GM12878 (cell line): ENCODE measurements at regions not wholly inside any gene's neighbourhood (a gene's known extent, or its start where the extent isn't known, plus 50 kb on each side); places are given as distances from the start of the nearest gene placed in this dataset.

Source experiments
- ATAC-seq: fragments of 200-7000 bp; cut with Tn5 transposase; 3 replicates; pipeline ENCODE4 v1.9.1; 2020; ENCODE audit warnings: mild to moderate bottlenecking, moderate library complexity
- BruUV-seq: library from RNA; stranded (reverse); fragments of 400-500 nt; replicated peaks from 2 replicates; lab custom pipeline; 2021; lab: Mats Ljungman, UMichigan
- CTCF ChIA-PET: fragments of 300-600 bp; sonication (Branson Sonifier 250); formaldehyde crosslinking; extraction: SDS; loops from one replicate; lab custom pipeline; 2021; ENCODE audit warnings: inconsistent platforms; lab: Yijun Ruan, JAX
- POLR2A ChIA-PET: fragments of 350-600 bp; formaldehyde crosslinking; extraction: SDS; loops from one replicate; lab custom pipeline; 2021; ENCODE audit warnings: inconsistent platforms; lab: Charles Lee
- RAD21 ChIA-PET: fragments of 300-600 bp; sonication (Branson Sonifier 250); formaldehyde crosslinking; loops from one replicate; lab custom pipeline; 2023; ENCODE audit warnings: antibody characterized with exemption; ENCODE audit not compliant: unreplicated experiment; lab: Charles Lee
- SMC1A ChIA-PET: fragments of 300-600 bp; sonication (Branson Sonifier 250); formaldehyde crosslinking; loops from one replicate; lab custom pipeline; 2023; ENCODE audit not compliant: unreplicated experiment, uncharacterized antibody; lab: Charles Lee
- DNase-seq: peaks from one replicate; pipeline ENCODE4 v3.0.0-alpha.2; 2011; ENCODE audit warnings: low read depth, low spot score
- FAIRE-seq: peaks from 3 replicates; lab custom pipeline; 2011; peaks lifted over from hg19 to GRCh38; lab: Jason Lieb, UNC
- H2AFZ ChIP-seq: 2 replicates; pipeline ENCODE4 v1.6.0; 2011; ENCODE audit warnings: low read depth, low read length, control low read depth; ENCODE audit not compliant: control insufficient read depth
- H3K27ac ChIP-seq: 2 replicates; pipeline ENCODE4 v1.5.1; 2011; ENCODE audit warnings: control low read depth; ENCODE audit not compliant: control insufficient read depth, insufficient read depth
- H3K27me3 ChIP-seq, 2 experiments: replicated peaks in 1 of 2; 2 replicates each; pipeline versions ENCODE4 v1.6.0 to v1.6.1; 2011; ENCODE audit warnings: low read length in 1 of 2; ENCODE audit not compliant: control insufficient read depth in 2 of 2, insufficient read depth in 2 of 2
- H3K36me3 ChIP-seq, 2 experiments: 2 replicates each; pipeline ENCODE4 v1.5.1; 2011; ENCODE audit warnings: low read length in 1 of 2; ENCODE audit not compliant: control insufficient read depth in 2 of 2, insufficient read depth in 2 of 2
- H3K4me1 ChIP-seq: 2 replicates; pipeline ENCODE4 v1.6.1; 2011; ENCODE audit warnings: mild to moderate bottlenecking, low read length, moderate library complexity, mixed read lengths; ENCODE audit not compliant: control insufficient read depth, insufficient read depth
- H3K4me2 ChIP-seq: 2 replicates; pipeline ENCODE4 v1.6.0; 2011; ENCODE audit warnings: control low read depth; ENCODE audit not compliant: control insufficient read depth, insufficient read depth
- H3K4me3 ChIP-seq: fragments of 200-600 bp; sonication (generic); 2 replicates; pipeline ENCODE4 v1.5.1; 2016
- H3K79me2 ChIP-seq: 2 replicates; pipeline ENCODE4 v1.6.0; 2011; ENCODE audit warnings: low read length; ENCODE audit not compliant: control insufficient read depth, insufficient read depth
- H3K9ac ChIP-seq: 2 replicates; pipeline ENCODE4 v1.8.0; 2011; ENCODE audit warnings: low read length, control low read depth, mixed read lengths; ENCODE audit not compliant: control insufficient read depth, insufficient read depth
- H3K9me3 ChIP-seq: replicated peaks from 3 replicates; pipeline ENCODE4 v1.5.1; 2011; ENCODE audit warnings: mild to moderate bottlenecking, low read length; ENCODE audit not compliant: control insufficient read depth, insufficient read depth
- H4K20me1 ChIP-seq: 2 replicates; pipeline ENCODE4 v1.6.0; 2011; ENCODE audit not compliant: control insufficient read depth, insufficient read depth
- BHLHE40 ChIP-seq, 2 experiments: fragments of 450-650 bp in 1 of 2; IDR thresholded peaks; 2 replicates each; pipeline ENCODE4 v1.6.1; 2011 to 2017; ENCODE audit warnings: low read depth in 2 of 2, borderline replicate concordance in 1 of 2, improper control_type of control experiment in 1 of 2, low read length in 1 of 2, mild to moderate bottlenecking in 1 of 2
- BRCA1 ChIP-seq: IDR thresholded peaks from 2 replicates; pipeline ENCODE4 v1.6.1; 2011; ENCODE audit warnings: low read depth, low read length, improper control_type of control experiment
- IKZF1 ChIP-seq: fragments of 450-650 bp; conservative IDR thresholded peaks from 2 replicates; pipeline ENCODE4 v1.6.1; 2017; ENCODE audit warnings: antibody characterized with exemption, mild to moderate bottlenecking
- POLR2AphosphoS2 ChIP-seq: IDR thresholded peaks from 2 replicates; pipeline ENCODE4 v1.6.1; 2011; ENCODE audit warnings: low read depth, mild to moderate bottlenecking, low read length, improper control_type of control experiment, moderate library complexity
- TCF12 ChIP-seq: IDR thresholded peaks from 2 replicates; pipeline ENCODE4 v1.6.1; 2011; ENCODE audit warnings: low read depth, mild to moderate bottlenecking, low read length
- WGBS: methylation state at CpG from one replicate; pipeline ENCODE4 v1.1.6; 2016; ENCODE audit warnings: low lambda C conversion rate; ENCODE audit not compliant: insufficient replicate concordance, insufficient coverage; ENCODE audit errors: missing lambda C conversion rate; 5-methylcytosine and 5-hydroxymethylcytosine counted together
- in situ Hi-C: fragments of 300-500 bp; cut with MboI; formaldehyde crosslinking; loops from 9 replicates; pipeline ENCODE4 v1.14.3; 2018; ENCODE audit warnings: mixed read lengths
- intact Hi-C: fragments of 100-400 bp; cut with micrococcal nuclease; formaldehyde crosslinking; loops from one replicate; pipeline ENCODE4 v1.14.2; 2022; ENCODE audit not compliant: unreplicated experiment
- TF ChIP-seq, protein P1 (sequence below): fragments of 150-350 bp; IDR thresholded peaks from 2 replicates; pipeline ENCODE4 v1.6.1; 2016; ENCODE audit warnings: low read depth, low read length
- TF ChIP-seq, protein P2 (sequence below): IDR thresholded peaks from 2 replicates; pipeline ENCODE4 v1.6.1; 2012; ENCODE audit warnings: low read depth, low read length, improper control_type of control experiment

DNA sequence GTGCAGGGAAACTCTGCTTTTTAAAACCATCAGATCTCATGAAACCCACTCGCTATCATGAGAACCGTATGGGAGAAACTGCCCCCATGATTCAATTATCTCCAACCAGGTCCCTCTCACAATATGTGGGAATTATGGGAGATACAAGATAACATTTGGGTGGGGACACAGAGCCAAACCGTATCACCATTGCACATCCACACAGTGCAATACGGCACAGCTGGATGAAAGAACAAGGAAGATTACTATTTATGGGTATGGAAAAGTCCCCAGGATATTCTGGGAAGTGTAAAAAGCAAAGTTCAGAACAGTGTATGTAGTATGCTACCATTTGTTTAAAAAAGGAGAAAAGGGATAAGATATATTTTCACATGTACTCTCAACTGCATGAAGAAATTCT, 290.1 kb downstream of the PIK3C3 start (continued):
- TF ChIP-seq, protein P1, sequence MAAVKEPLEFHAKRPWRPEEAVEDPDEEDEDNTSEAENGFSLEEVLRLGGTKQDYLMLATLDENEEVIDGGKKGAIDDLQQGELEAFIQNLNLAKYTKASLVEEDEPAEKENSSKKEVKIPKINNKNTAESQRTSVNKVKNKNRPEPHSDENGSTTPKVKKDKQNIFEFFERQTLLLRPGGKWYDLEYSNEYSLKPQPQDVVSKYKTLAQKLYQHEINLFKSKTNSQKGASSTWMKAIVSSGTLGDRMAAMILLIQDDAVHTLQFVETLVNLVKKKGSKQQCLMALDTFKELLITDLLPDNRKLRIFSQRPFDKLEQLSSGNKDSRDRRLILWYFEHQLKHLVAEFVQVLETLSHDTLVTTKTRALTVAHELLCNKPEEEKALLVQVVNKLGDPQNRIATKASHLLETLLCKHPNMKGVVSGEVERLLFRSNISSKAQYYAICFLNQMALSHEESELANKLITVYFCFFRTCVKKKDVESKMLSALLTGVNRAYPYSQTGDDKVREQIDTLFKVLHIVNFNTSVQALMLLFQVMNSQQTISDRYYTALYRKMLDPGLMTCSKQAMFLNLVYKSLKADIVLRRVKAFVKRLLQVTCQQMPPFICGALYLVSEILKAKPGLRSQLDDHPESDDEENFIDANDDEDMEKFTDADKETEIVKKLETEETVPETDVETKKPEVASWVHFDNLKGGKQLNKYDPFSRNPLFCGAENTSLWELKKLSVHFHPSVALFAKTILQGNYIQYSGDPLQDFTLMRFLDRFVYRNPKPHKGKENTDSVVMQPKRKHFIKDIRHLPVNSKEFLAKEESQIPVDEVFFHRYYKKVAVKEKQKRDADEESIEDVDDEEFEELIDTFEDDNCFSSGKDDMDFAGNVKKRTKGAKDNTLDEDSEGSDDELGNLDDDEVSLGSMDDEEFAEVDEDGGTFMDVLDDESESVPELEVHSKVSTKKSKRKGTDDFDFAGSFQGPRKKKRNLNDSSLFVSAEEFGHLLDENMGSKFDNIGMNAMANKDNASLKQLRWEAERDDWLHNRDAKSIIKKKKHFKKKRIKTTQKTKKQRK: no peak
- TF ChIP-seq POLR2AphosphoS2: no peak
- TF ChIP-seq, protein P2, sequence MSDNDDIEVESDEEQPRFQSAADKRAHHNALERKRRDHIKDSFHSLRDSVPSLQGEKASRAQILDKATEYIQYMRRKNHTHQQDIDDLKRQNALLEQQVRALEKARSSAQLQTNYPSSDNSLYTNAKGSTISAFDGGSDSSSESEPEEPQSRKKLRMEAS: no peak

DNA sequence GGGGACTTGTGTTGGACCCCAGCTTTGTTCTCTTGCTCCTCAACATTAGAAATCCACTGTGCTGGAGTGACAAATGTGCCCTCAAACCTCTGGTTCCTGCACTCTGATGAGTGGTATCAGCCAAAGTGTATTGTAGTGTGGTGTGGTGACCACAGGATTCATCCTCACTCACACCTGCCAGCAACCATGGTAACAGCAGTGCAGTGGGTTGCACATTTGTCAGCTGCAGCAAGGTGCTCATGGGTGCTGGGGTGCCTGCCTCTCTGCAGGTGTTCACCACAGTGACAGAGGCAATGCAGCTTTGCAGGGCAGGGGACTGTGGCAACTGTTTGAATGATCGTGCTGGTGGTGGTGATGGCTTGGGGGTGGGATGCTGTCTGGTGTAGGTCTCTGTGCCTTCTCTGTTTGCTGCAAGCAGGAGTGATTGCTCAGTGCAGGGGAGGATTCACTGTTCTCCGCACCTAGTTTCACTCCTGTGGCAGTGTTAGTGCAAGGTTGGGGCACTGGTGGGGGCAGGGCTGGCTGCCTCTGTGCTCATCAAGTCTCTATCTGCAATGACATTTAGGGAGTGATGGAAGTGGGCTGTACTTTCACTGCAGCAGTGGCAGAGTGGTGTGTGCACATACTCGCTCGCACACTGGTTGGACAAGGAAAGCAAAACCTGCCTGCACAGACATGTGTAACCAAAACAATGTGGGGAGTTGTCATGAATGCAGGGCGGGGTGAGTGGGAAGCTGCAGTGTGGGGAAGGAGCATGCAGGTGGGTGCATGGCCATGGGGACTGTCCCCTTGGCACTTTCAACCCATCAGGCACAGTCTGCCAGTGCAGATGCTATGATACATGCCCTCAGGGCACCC, 301.1 kb downstream of the PIK3C3 start:
- Histone ChIP-seq H3K4me2 (no peak overlapping the region), H2AFZ (no peak overlapping the region), H3K27me3 (no peaks in the 10 kb centered on the region; a peak in 1 of 4 replicates), H3K9ac (no peak overlapping the region), H3K9me3 (no peaks in the 10 kb centered on the region), H3K36me3 (no peaks in the 10 kb centered on the region), H3K27ac (no peak overlapping the region), H3K79me2 (no peaks in the 10 kb centered on the region), H3K4me1 (no peaks in the 10 kb centered on the region), H4K20me1 (no peaks in the 10 kb centered on the region), H3K4me3 (no peak overlapping the region)
- WGBS: 11% methylated on average over 5 of the region's 5 CpGs
- RAD21 ChIA-PET: interaction anchor here (2.0 kb wide), 1 partner anchor 142 kb away, joined by 5 read pairs; no protein-coding TSS in a partner anchor
- FAIRE-seq (no peak), DNase-seq (no peak), ATAC-seq (peak; percentile 66)
- in situ Hi-C loops (no loop called here), intact Hi-C loops (no loop called here)
- POLR2A ChIA-PET: interaction anchor here (1.2 kb wide), 1 partner anchor 25 kb away, joined by 3 read pairs; no protein-coding TSS in a partner anchor
- CTCF ChIA-PET: interaction anchor here (1.0 to 1.2 kb wide), 2 partner anchors 42 to 205 kb away, joined by 3 read pairs; no protein-coding TSS in a partner anchor
- BruUV-seq: no TSS peak
- SMC1A ChIA-PET: interaction anchor here (0.6 to 2.8 kb wide), 12 partner anchors 13 to 139 kb away, joined by 3 to 14 read pairs (median 4); no protein-coding TSS in a partner anchor
- 0 out of 2 replicates have a peak, but pooled peaks have one; percentile 16 for TF ChIP-seq IKZF1
- no peak for TF ChIP-seq BRCA1
- TF ChIP-seq TCF12: 0 out of 2 replicates have a peak, but pooled peaks have one; percentile 27
- peak in 1 of 2 experiments; percentile 22; a peak in 1 of 4 replicates for TF ChIP-seq BHLHE40 (IDR thresholded peaks at IDR 0.05; ENCODE audit: borderline replicate concordance in 1 of 2, low read depth in 2 of 2, low read length in 1 of 2)
